ENCODE measurements at regions not wholly inside any gene's neighbourhood (a gene's known extent, or its start where the extent isn't known, plus 50 kb on each side); places are given as distances from the start of the nearest gene placed in this dataset.

GRCh38 chr7:125430013-125430412 is 500.4 kb upstream of the POT1 start:
- Histone ChIP-seq H3K9me2 (replicated peaks; ENCODE audit: insufficient read depth) (peaks cover 3% of the 10 kb centered on the region), H3K4me1 (ENCODE audit: insufficient read depth) (no peaks in the 10 kb centered on the region), H4K20me1 (ENCODE audit: insufficient read depth, poor library complexity, severe bottlenecking) (no peaks in the 10 kb centered on the region), H3K4me2 (no peak overlapping the region), H3K36me3 (replicated peaks; ENCODE audit: insufficient read depth, low read depth) (no peaks in the 10 kb centered on the region), H3K27me3 (no peaks in the 10 kb centered on the region), H3K79me2 (no peaks in the 10 kb centered on the region), H3K4me3 (no peak overlapping the region), H3K9me3 (ENCODE audit: low read depth) (no peaks in the 10 kb centered on the region), H2AFZ (no peak overlapping the region), H3K27ac (no peak overlapping the region)
- TF ChIP-seq CTCF (IDR thresholded peaks at IDR 0.05; ENCODE audit: poor library complexity) (no peak), EZH2phosphoT487 (IDR thresholded peaks at IDR 0.05; ENCODE audit: low read depth, severe bottlenecking, unreplicated experiment) (no peak), EZH2 (IDR thresholded peaks at IDR 0.05; ENCODE audit: borderline replicate concordance) (no peak)
- DNase-seq (ENCODE audit: low spot score) = no peak
- 92% methylated on average over 2 of the region's 2 CpGs for WGBS (ENCODE audit: low lambda C conversion rate, missing lambda C conversion rate)

- H3K4me2 ChIP-seq = no peak overlapping the region
These were observed 498.1 kb upstream of the POT1 start for GRCh38 chr7:125427676-125428075.

GRCh38 chr7:125425506-125425905 is 495.9 kb upstream of the POT1 start:
- no peaks in the 10 kb centered on the region for H3K4me1 ChIP-seq (ENCODE audit: insufficient read depth)
- H3K9me3 ChIP-seq (ENCODE audit: low read depth) = no peaks in the 10 kb centered on the region
- H3K79me2 ChIP-seq = no peaks in the 10 kb centered on the region
- H3K27me3 ChIP-seq = no peaks in the 10 kb centered on the region
- H3K36me3 ChIP-seq (replicated peaks; ENCODE audit: insufficient read depth, low read depth) = no peaks in the 10 kb centered on the region
- TF ChIP-seq EZH2phosphoT487 (IDR thresholded peaks at IDR 0.05; ENCODE audit: low read depth, severe bottlenecking, unreplicated experiment) = no peak
- no peak for TF ChIP-seq CTCF (IDR thresholded peaks at IDR 0.05; ENCODE audit: poor library complexity)
- TF ChIP-seq EZH2 (IDR thresholded peaks at IDR 0.05; ENCODE audit: borderline replicate concordance) = no peak
- H2AFZ ChIP-seq = no peak overlapping the region
- no peak overlapping the region for H3K4me2 ChIP-seq
- no peak for DNase-seq (ENCODE audit: low spot score)
- no peak overlapping the region for H3K27ac ChIP-seq
- H3K4me3 ChIP-seq = no peak overlapping the region
- H3K9me2 ChIP-seq (replicated peaks; ENCODE audit: insufficient read depth) = no peaks in the 10 kb centered on the region
- 89% methylated on average over 2 of the region's 2 CpGs for WGBS (ENCODE audit: low lambda C conversion rate, missing lambda C conversion rate)
- no peaks in the 10 kb centered on the region for H4K20me1 ChIP-seq (ENCODE audit: insufficient read depth, poor library complexity, severe bottlenecking)

More at GRCh38 chr7:125427676-125428075, 498.1 kb upstream of the POT1 start:
- no peaks in the 10 kb centered on the region for H3K27me3 ChIP-seq
- no peaks in the 10 kb centered on the region for H3K9me3 ChIP-seq (ENCODE audit: low read depth)
- H3K9me2 ChIP-seq (replicated peaks; ENCODE audit: insufficient read depth) = peaks cover 3% of the 10 kb centered on the region
- no peak overlapping the region for H3K4me3 ChIP-seq
- no peaks in the 10 kb centered on the region for H3K4me1 ChIP-seq (ENCODE audit: insufficient read depth)
- WGBS (ENCODE audit: low lambda C conversion rate, missing lambda C conversion rate) = 18% methylated on average over 1 of the region's 1 CpG
- no peak for DNase-seq (ENCODE audit: low spot score)
- H4K20me1 ChIP-seq (ENCODE audit: insufficient read depth, poor library complexity, severe bottlenecking) = no peaks in the 10 kb centered on the region
- H3K27ac ChIP-seq = no peak overlapping the region
- H2AFZ ChIP-seq = no peak overlapping the region
- no peaks in the 10 kb centered on the region for H3K79me2 ChIP-seq
- H3K36me3 ChIP-seq (replicated peaks; ENCODE audit: insufficient read depth, low read depth) = no peaks in the 10 kb centered on the region
- TF ChIP-seq EZH2 (IDR thresholded peaks at IDR 0.05; ENCODE audit: borderline replicate concordance) (no peak), EZH2phosphoT487 (IDR thresholded peaks at IDR 0.05; ENCODE audit: low read depth, severe bottlenecking, unreplicated experiment) (no peak), CTCF (IDR thresholded peaks at IDR 0.05; ENCODE audit: poor library complexity) (no peak)

GRCh38 chr7:125424721-125425120 is 495.1 kb upstream of the POT1 start:
- TF ChIP-seq EZH2phosphoT487 (IDR thresholded peaks at IDR 0.05; ENCODE audit: low read depth, severe bottlenecking, unreplicated experiment) (no peak), EZH2 (IDR thresholded peaks at IDR 0.05; ENCODE audit: borderline replicate concordance) (no peak), CTCF (IDR thresholded peaks at IDR 0.05; ENCODE audit: poor library complexity) (no peak)
- no peaks in the 10 kb centered on the region for H3K36me3 ChIP-seq (replicated peaks; ENCODE audit: insufficient read depth, low read depth)
- H3K27me3 ChIP-seq = no peaks in the 10 kb centered on the region
- no peaks in the 10 kb centered on the region for H4K20me1 ChIP-seq (ENCODE audit: insufficient read depth, poor library complexity, severe bottlenecking)
- no peaks in the 10 kb centered on the region for H3K9me2 ChIP-seq (replicated peaks; ENCODE audit: insufficient read depth)
- H2AFZ ChIP-seq = no peak overlapping the region
- WGBS (ENCODE audit: low lambda C conversion rate, missing lambda C conversion rate) = 63% methylated on average over 3 of the region's 3 CpGs
- H3K9me3 ChIP-seq (ENCODE audit: low read depth) = no peaks in the 10 kb centered on the region
- H3K27ac ChIP-seq = no peak overlapping the region
- no peak for DNase-seq (ENCODE audit: low spot score)
- H3K79me2 ChIP-seq = no peaks in the 10 kb centered on the region
- H3K4me2 ChIP-seq = no peak overlapping the region
- H3K4me1 ChIP-seq (ENCODE audit: insufficient read depth) = no peaks in the 10 kb centered on the region
- H3K4me3 ChIP-seq = no peak overlapping the region

Data from hepatocyte (in vitro differentiated cells).